ENCODE measurements at regions not wholly inside any gene's neighbourhood (a gene's known extent, or its start where the extent isn't known, plus 50 kb on each side); places are given as distances from the start of the nearest gene placed in this dataset.

DNA sequence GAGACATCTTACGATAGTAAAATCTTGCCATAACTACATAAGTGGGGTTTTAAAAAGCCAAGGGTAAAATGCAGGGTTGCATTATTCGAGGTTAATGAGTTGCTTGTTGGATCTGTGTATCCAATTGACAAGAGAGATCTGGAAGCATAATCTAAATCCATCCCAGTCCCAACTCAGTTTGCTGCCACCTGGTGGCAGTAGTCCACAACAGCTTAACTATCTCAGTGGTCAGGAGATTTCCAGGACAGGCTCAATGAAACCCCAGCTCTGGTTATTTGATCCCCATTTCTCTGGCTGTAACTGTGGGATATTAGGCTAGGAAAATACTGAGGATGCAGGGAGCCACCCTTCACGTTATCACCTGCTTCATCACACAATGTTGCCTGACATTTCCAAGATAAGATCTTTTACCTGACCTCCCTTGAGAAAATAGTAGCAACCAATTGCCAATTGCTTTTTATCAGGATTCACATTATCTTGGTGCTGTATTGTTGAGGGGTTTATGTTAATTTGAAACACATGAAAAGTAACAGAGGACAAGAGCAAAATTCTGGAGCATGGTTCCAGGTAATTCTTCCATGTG is 88.2 kb upstream of the TNIP3 start (continued):
- no peak for TF ChIP-seq CHD7 (IDR thresholded peaks at IDR 0.05; ENCODE audit: insufficient replicate concordance, low read length)
- peak; percentile 64 to 79 for TF ChIP-seq RAD21 (IDR thresholded peaks at IDR 0.05 in 1 of 2, conservative IDR thresholded peaks at IDR 0.05 in 1 of 2; ENCODE audit: low read depth in 2 of 2, low read length in 2 of 2)
- TF ChIP-seq RNF2 (IDR thresholded peaks at IDR 0.05; ENCODE audit: borderline replicate concordance, low read depth, low read length, missing control alignments, poor library complexity, severe bottlenecking): no peak
- no peak for TF ChIP-seq SP2 (IDR thresholded peaks at IDR 0.05; ENCODE audit: low read length)
- TF ChIP-seq BACH1 (IDR thresholded peaks at IDR 0.05; ENCODE audit: low read length): no peak
- no peak for TF ChIP-seq TBP (IDR thresholded peaks at IDR 0.05; ENCODE audit: low read depth, low read length)
- TF ChIP-seq EGR1 (IDR thresholded peaks at IDR 0.05; ENCODE audit: borderline replicate concordance, low read depth, low read length): no peak
- TF ChIP-seq, protein P1, sequence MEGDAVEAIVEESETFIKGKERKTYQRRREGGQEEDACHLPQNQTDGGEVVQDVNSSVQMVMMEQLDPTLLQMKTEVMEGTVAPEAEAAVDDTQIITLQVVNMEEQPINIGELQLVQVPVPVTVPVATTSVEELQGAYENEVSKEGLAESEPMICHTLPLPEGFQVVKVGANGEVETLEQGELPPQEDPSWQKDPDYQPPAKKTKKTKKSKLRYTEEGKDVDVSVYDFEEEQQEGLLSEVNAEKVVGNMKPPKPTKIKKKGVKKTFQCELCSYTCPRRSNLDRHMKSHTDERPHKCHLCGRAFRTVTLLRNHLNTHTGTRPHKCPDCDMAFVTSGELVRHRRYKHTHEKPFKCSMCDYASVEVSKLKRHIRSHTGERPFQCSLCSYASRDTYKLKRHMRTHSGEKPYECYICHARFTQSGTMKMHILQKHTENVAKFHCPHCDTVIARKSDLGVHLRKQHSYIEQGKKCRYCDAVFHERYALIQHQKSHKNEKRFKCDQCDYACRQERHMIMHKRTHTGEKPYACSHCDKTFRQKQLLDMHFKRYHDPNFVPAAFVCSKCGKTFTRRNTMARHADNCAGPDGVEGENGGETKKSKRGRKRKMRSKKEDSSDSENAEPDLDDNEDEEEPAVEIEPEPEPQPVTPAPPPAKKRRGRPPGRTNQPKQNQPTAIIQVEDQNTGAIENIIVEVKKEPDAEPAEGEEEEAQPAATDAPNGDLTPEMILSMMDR (IDR thresholded peaks at IDR 0.05; ENCODE audit: control extremely low read depth in 1 of 3, insufficient read depth in 1 of 3, low read depth in 1 of 3, low read length in 3 of 3): peak; percentile 52 to 88 (median 79)
